ENCODE measurements at regions not wholly inside any gene's neighbourhood (a gene's known extent, or its start where the extent isn't known, plus 50 kb on each side); places are given as distances from the start of the nearest gene placed in this dataset.

DNA sequence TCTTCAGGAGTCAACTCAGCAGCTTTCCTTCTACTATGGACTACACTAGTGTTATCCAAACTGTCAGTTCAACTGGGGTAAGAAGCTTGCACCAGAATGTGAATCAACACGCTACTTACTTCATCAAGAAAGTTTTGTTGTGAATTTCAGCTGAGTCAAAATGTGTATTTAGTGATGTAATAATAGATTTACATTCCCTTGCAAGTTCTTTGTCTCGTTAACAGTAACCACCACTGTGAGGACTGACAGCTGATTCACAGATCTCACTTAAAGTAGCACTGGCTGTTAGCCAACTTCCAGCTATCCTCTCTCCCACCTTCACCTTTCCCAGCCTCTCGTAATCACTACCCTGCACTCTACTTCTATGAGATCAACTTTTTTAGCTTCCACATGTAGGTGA is 445.3 kb downstream of the NTRK2 start:
- TF ChIP-seq POLR2A (IDR thresholded peaks at IDR 0.05): no peak
- no peak for TF ChIP-seq POLR2AphosphoS5 (IDR thresholded peaks at IDR 0.05)
- TF ChIP-seq, protein P1, sequence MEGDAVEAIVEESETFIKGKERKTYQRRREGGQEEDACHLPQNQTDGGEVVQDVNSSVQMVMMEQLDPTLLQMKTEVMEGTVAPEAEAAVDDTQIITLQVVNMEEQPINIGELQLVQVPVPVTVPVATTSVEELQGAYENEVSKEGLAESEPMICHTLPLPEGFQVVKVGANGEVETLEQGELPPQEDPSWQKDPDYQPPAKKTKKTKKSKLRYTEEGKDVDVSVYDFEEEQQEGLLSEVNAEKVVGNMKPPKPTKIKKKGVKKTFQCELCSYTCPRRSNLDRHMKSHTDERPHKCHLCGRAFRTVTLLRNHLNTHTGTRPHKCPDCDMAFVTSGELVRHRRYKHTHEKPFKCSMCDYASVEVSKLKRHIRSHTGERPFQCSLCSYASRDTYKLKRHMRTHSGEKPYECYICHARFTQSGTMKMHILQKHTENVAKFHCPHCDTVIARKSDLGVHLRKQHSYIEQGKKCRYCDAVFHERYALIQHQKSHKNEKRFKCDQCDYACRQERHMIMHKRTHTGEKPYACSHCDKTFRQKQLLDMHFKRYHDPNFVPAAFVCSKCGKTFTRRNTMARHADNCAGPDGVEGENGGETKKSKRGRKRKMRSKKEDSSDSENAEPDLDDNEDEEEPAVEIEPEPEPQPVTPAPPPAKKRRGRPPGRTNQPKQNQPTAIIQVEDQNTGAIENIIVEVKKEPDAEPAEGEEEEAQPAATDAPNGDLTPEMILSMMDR (IDR thresholded peaks at IDR 0.05): no peak
